ENCODE measurements at regions not wholly inside any gene's neighbourhood (a gene's known extent, or its start where the extent isn't known, plus 50 kb on each side); places are given as distances from the start of the nearest gene placed in this dataset.

- TF ChIP-seq, protein P1, sequence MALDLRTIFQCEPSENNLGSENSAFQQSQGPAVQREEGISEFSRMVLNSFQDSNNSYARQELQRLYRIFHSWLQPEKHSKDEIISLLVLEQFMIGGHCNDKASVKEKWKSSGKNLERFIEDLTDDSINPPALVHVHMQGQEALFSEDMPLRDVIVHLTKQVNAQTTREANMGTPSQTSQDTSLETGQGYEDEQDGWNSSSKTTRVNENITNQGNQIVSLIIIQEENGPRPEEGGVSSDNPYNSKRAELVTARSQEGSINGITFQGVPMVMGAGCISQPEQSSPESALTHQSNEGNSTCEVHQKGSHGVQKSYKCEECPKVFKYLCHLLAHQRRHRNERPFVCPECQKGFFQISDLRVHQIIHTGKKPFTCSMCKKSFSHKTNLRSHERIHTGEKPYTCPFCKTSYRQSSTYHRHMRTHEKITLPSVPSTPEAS (tag by site-specific recombination; IDR thresholded peaks at IDR 0.05) = no peak
- TF ChIP-seq ZNF214 (tag by site-specific recombination; IDR thresholded peaks at IDR 0.05; ENCODE audit: borderline replicate concordance) = no peak
- TF ChIP-seq CTCF (tag by site-specific recombination; IDR thresholded peaks at IDR 0.05) = no peak
- TF ChIP-seq KLF16 (tag by site-specific recombination; IDR thresholded peaks at IDR 0.05) = no peak
- no peak for TF ChIP-seq MEIS1 (CRISPR knock-in tag; IDR thresholded peaks at IDR 0.05; ENCODE audit: borderline replicate concordance)
- no peak for TF ChIP-seq ZNF585B (tag by site-specific recombination; IDR thresholded peaks at IDR 0.05)
- TF ChIP-seq ZBTB1 (tag by site-specific recombination; IDR thresholded peaks at IDR 0.05) = no peak
- no peak for TF ChIP-seq ZNF112 (tag by site-specific recombination; IDR thresholded peaks at IDR 0.05)
- TF ChIP-seq ZNF555 (tag by site-specific recombination; conservative IDR thresholded peaks at IDR 0.05) = no peak
- no peak for TF ChIP-seq ZNF549 (tag by site-specific recombination; IDR thresholded peaks at IDR 0.05)
- Histone ChIP-seq H3K36me3 (ENCODE audit: control insufficient read depth in 2 of 2, insufficient read depth in 1 of 2, low read length in 2 of 2) (no peaks in the 10 kb centered on the region), H3K27ac (ENCODE audit: extremely low read depth, low read depth, low read length) (no peak overlapping the region), H3K4me3 (ENCODE audit: low read depth, low read length) (no peak overlapping the region), H3K4me1 (ENCODE audit: control insufficient read depth, insufficient read depth, low read length) (no peaks in the 10 kb centered on the region), H3K9me3 (ENCODE audit: control insufficient read depth, insufficient read depth, low read depth, low read length) (no peaks in the 10 kb centered on the region)
- ChIA-PET POLR2A (no interaction called here), CTCF (no interaction called here)
Measured at GRCh38 chr13:103174966-103175365, 108.7 kb upstream of the SLC10A2 start.

- Histone ChIP-seq H3K4me1 (ENCODE audit: control insufficient read depth, insufficient read depth, low read length) (no peaks in the 10 kb centered on the region), H3K36me3 (ENCODE audit: control insufficient read depth in 2 of 2, insufficient read depth in 1 of 2, low read length in 2 of 2) (no peaks in the 10 kb centered on the region), H3K4me3 (ENCODE audit: low read depth, low read length) (no peak overlapping the region), H3K27ac (ENCODE audit: extremely low read depth, low read depth, low read length) (no peak overlapping the region), H3K9me3 (ENCODE audit: control insufficient read depth, insufficient read depth, low read depth, low read length) (no peaks in the 10 kb centered on the region)
- ChIA-PET POLR2A (no interaction called here), CTCF (no interaction called here)
- TF ChIP-seq ZNF362 (tag by site-specific recombination; IDR thresholded peaks at IDR 0.05) = no peak
- no peak for TF ChIP-seq ZFHX2 (tag by site-specific recombination; conservative IDR thresholded peaks at IDR 0.05)
- TF ChIP-seq ZNF785 (tag by site-specific recombination; IDR thresholded peaks at IDR 0.05) = no peak
- TF ChIP-seq SP2 (tag by site-specific recombination; IDR thresholded peaks at IDR 0.05) = no peak
- no peak for TF ChIP-seq MZF1 (tag by site-specific recombination; IDR thresholded peaks at IDR 0.05; ENCODE audit: borderline replicate concordance)
- no peak for TF ChIP-seq ZNF626 (tag by site-specific recombination; IDR thresholded peaks at IDR 0.05)
- no peak for TF ChIP-seq ZIC2 (tag by site-specific recombination; IDR thresholded peaks at IDR 0.05)
- TF ChIP-seq ZNF2 (tag by site-specific recombination; IDR thresholded peaks at IDR 0.05) = no peak
- TF ChIP-seq ZFP37 (tag by site-specific recombination; IDR thresholded peaks at IDR 0.05) = no peak
- TF ChIP-seq ZNF114 (tag by site-specific recombination; IDR thresholded peaks at IDR 0.05) = no peak
- TF ChIP-seq, protein P2, sequence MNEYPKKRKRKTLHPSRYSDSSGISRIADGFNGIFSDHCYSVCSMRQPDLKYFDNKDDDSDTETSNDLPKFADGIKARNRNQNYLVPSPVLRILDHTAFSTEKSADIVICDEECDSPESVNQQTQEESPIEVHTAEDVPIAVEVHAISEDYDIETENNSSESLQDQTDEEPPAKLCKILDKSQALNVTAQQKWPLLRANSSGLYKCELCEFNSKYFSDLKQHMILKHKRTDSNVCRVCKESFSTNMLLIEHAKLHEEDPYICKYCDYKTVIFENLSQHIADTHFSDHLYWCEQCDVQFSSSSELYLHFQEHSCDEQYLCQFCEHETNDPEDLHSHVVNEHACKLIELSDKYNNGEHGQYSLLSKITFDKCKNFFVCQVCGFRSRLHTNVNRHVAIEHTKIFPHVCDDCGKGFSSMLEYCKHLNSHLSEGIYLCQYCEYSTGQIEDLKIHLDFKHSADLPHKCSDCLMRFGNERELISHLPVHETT (tag by site-specific recombination; IDR thresholded peaks at IDR 0.05) = no peak
- TF ChIP-seq ZNF777 (tag by site-specific recombination; IDR thresholded peaks at IDR 0.05; ENCODE audit: borderline replicate concordance) = no peak
- TF ChIP-seq ZNF274 (IDR thresholded peaks at IDR 0.05; ENCODE audit: low read length) = no peak
- no peak for TF ChIP-seq ZNF274 (tag by site-specific recombination; IDR thresholded peaks at IDR 0.05; ENCODE audit: borderline replicate concordance)
- TF ChIP-seq, protein P3, sequence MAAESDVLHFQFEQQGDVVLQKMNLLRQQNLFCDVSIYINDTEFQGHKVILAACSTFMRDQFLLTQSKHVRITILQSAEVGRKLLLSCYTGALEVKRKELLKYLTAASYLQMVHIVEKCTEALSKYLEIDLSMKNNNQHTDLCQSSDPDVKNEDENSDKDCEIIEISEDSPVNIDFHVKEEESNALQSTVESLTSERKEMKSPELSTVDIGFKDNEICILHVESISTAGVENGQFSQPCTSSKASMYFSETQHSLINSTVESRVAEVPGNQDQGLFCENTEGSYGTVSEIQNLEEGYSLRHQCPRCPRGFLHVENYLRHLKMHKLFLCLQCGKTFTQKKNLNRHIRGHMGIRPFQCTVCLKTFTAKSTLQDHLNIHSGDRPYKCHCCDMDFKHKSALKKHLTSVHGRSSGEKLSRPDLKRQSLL (tag by site-specific recombination; IDR thresholded peaks at IDR 0.05) = no peak
- TF ChIP-seq IKZF3 (tag by site-specific recombination; IDR thresholded peaks at IDR 0.05) = no peak
Measured at GRCh38 chr13:103168901-103169508, 102.8 kb upstream of the SLC10A2 start.
